ENCODE measurements at regions not wholly inside any gene's neighbourhood (a gene's known extent, or its start where the extent isn't known, plus 50 kb on each side); places are given as distances from the start of the nearest gene placed in this dataset.

- Histone ChIP-seq H3K4me3 (ENCODE audit: low read depth in 1 of 2, low read length in 2 of 2) (no peak overlapping the region), H3K27ac (ENCODE audit: low read depth in 2 of 2, low read length in 1 of 2) (no peak overlapping the region), H3K27me3 (ENCODE audit: control insufficient read depth in 1 of 2, insufficient read depth in 2 of 2, low read length in 2 of 2) (no peaks in the 10 kb centered on the region), H3K4me1 (ENCODE audit: control insufficient read depth in 2 of 2, insufficient read depth in 2 of 2, low read length in 1 of 2) (no peaks in the 10 kb centered on the region), H3K9me3 (ENCODE audit: control insufficient read depth in 2 of 2, insufficient read depth in 1 of 2, low read depth in 1 of 2, low read length in 1 of 2) (no peaks in the 10 kb centered on the region), H3K36me3 (ENCODE audit: control insufficient read depth in 2 of 2, insufficient read depth in 2 of 2, low read length in 1 of 2) (no peaks in the 10 kb centered on the region)
- WGBS, 2 donors = 60 to 77% methylated on average over 3 of the region's 3 CpGs
Measured at GRCh38 chr3:3556078-3556477, 243.2 kb upstream of the LRRN1 start.

GRCh38 chr3:3553236-3553635, 246.0 kb upstream of the LRRN1 start:
- H3K27ac ChIP-seq (ENCODE audit: low read depth in 2 of 2, low read length in 1 of 2) = no peak overlapping the region
- H3K27me3 ChIP-seq (ENCODE audit: control insufficient read depth in 1 of 2, insufficient read depth in 2 of 2, low read length in 2 of 2) = no peaks in the 10 kb centered on the region
- H3K36me3 ChIP-seq (ENCODE audit: control insufficient read depth in 2 of 2, insufficient read depth in 2 of 2, low read length in 1 of 2) = no peaks in the 10 kb centered on the region
- H3K4me3 ChIP-seq (ENCODE audit: low read depth in 1 of 2, low read length in 2 of 2) = no peak overlapping the region
- H3K4me1 ChIP-seq (ENCODE audit: control insufficient read depth in 2 of 2, insufficient read depth in 2 of 2, low read length in 1 of 2) = no peaks in the 10 kb centered on the region
- no peaks in the 10 kb centered on the region for H3K9me3 ChIP-seq (ENCODE audit: control insufficient read depth in 2 of 2, insufficient read depth in 1 of 2, low read depth in 1 of 2, low read length in 1 of 2)
- WGBS, 2 donors = 91 to 92% methylated on average over 6 of the region's 6 CpGs

DNA sequence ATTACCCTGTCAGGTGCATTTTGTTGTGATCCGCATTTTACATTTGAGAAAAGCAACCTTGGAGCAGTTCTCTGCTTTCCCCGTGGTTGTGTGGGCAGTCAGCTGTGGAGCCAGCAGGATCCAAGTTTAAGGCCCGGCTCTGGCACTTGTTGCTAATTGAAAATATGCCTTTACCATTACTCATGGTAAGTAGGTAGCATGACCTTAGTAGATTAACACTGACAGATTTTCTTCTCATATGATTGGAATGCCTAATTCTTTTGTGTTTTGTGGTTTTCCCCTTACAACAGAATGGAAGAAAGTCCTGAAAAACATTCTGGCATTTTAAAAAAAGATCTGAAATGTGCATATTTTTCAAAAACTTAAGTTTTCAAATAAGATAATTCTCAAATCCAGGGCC, 246.5 kb upstream of the LRRN1 start:
- H3K27ac ChIP-seq (ENCODE audit: low read depth in 2 of 2, low read length in 1 of 2) = no peak overlapping the region
- no peaks in the 10 kb centered on the region for H3K9me3 ChIP-seq (ENCODE audit: control insufficient read depth in 2 of 2, insufficient read depth in 1 of 2, low read depth in 1 of 2, low read length in 1 of 2)
- 75 to 77% methylated on average over 3 of the region's 3 CpGs for WGBS, 2 donors
- H3K27me3 ChIP-seq (ENCODE audit: control insufficient read depth in 1 of 2, insufficient read depth in 2 of 2, low read length in 2 of 2) = no peaks in the 10 kb centered on the region
- H3K36me3 ChIP-seq (ENCODE audit: control insufficient read depth in 2 of 2, insufficient read depth in 2 of 2, low read length in 1 of 2) = no peaks in the 10 kb centered on the region
- H3K4me3 ChIP-seq (ENCODE audit: low read depth in 1 of 2, low read length in 2 of 2) = no peak overlapping the region
- no peaks in the 10 kb centered on the region for H3K4me1 ChIP-seq (ENCODE audit: control insufficient read depth in 2 of 2, insufficient read depth in 2 of 2, low read length in 1 of 2)

DNA sequence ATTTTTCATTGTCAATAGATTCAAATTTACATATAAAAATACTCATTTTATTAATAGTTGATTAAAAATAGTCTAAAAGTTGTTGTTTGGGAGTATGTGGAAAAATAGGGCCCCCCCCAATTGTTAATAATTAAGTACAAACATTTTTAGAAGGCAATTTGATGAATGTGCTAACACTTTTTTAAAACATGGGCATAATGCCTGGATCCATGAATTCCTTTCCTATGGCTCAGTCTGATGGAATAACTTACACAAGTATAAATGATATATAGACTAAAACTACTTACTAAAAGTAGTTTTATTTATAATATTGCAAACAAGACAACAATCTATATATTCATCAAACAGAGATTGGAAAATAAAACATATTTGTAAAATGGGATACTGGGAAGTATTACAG, 247.2 kb upstream of the LRRN1 start:
- H3K4me3 ChIP-seq (ENCODE audit: low read depth in 1 of 2, low read length in 2 of 2) = no peak overlapping the region
- no peaks in the 10 kb centered on the region for H3K9me3 ChIP-seq (ENCODE audit: control insufficient read depth in 2 of 2, insufficient read depth in 1 of 2, low read depth in 1 of 2, low read length in 1 of 2)
- no peaks in the 10 kb centered on the region for H3K4me1 ChIP-seq (ENCODE audit: control insufficient read depth in 2 of 2, insufficient read depth in 2 of 2, low read length in 1 of 2)
- no peak overlapping the region for H3K27ac ChIP-seq (ENCODE audit: low read depth in 2 of 2, low read length in 1 of 2)
- H3K27me3 ChIP-seq (ENCODE audit: control insufficient read depth in 1 of 2, insufficient read depth in 2 of 2, low read length in 2 of 2) = no peaks in the 10 kb centered on the region
- H3K36me3 ChIP-seq (ENCODE audit: control insufficient read depth in 2 of 2, insufficient read depth in 2 of 2, low read length in 1 of 2) = no peaks in the 10 kb centered on the region

DNA sequence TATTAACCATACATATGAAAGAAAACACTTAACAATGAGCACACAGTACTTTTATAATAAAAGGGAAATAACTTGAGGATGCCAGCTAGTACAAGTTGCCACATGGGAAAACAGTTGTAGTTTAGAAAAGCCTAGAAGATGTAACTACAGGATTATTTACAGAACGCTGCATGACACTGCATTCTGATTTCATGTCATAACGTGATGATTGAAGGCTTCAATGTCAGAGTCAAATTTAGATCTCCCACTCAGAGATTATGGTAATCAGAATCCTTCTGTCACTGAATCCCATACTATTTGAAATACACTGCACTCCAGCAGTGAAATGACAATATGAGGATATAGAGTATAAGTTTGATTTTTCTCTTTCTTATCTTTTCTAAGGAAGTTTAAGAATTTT, 253.9 kb upstream of the LRRN1 start:
- Histone ChIP-seq H3K36me3 (ENCODE audit: control insufficient read depth in 2 of 2, insufficient read depth in 2 of 2, low read length in 1 of 2) (no peaks in the 10 kb centered on the region), H3K27me3 (ENCODE audit: control insufficient read depth in 1 of 2, insufficient read depth in 2 of 2, low read length in 2 of 2) (no peaks in the 10 kb centered on the region), H3K27ac (ENCODE audit: low read depth in 2 of 2, low read length in 1 of 2) (no peak overlapping the region), H3K4me3 (ENCODE audit: low read depth in 1 of 2, low read length in 2 of 2) (no peak overlapping the region), H3K9me3 (ENCODE audit: control insufficient read depth in 2 of 2, insufficient read depth in 1 of 2, low read depth in 1 of 2, low read length in 1 of 2) (no peaks in the 10 kb centered on the region), H3K4me1 (ENCODE audit: control insufficient read depth in 2 of 2, insufficient read depth in 2 of 2, low read length in 1 of 2) (no peaks in the 10 kb centered on the region)
- WGBS, 2 donors = 63 to 70% methylated on average over 2 of the region's 2 CpGs

DNA sequence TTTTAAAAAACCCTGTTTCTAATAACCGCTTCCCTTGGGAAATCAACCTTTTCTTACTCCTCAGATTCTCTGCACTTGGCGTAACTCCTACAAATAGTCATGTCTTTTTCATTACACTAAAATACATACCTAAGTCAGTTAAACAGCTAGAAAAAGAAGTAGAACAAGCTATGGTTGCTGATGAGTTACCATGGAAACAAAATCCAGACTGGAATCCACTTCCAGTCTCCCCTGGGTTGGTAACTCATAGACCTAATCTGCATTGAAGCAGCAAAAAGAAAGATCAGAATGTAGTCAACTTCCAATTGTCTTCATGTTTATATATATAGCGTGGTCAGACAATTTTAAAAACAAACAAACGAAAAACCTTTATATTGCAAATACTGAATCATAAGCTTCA, 260.8 kb upstream of the LRRN1 start:
- Histone ChIP-seq H3K4me1 (ENCODE audit: control insufficient read depth in 2 of 2, insufficient read depth in 2 of 2, low read length in 1 of 2) (no peaks in the 10 kb centered on the region), H3K36me3 (ENCODE audit: control insufficient read depth in 2 of 2, insufficient read depth in 2 of 2, low read length in 1 of 2) (no peaks in the 10 kb centered on the region), H3K4me3 (ENCODE audit: low read depth in 1 of 2, low read length in 2 of 2) (no peak overlapping the region), H3K27me3 (ENCODE audit: control insufficient read depth in 1 of 2, insufficient read depth in 2 of 2, low read length in 2 of 2) (no peaks in the 10 kb centered on the region), H3K27ac (ENCODE audit: low read depth in 2 of 2, low read length in 1 of 2) (no peak overlapping the region), H3K9me3 (ENCODE audit: control insufficient read depth in 2 of 2, insufficient read depth in 1 of 2, low read depth in 1 of 2, low read length in 1 of 2) (peaks cover 0 to 3% of the 10 kb centered on the region in 2 donors)
- WGBS, 2 donors = 92% methylated on average over 4 of the region's 4 CpGs

DNA sequence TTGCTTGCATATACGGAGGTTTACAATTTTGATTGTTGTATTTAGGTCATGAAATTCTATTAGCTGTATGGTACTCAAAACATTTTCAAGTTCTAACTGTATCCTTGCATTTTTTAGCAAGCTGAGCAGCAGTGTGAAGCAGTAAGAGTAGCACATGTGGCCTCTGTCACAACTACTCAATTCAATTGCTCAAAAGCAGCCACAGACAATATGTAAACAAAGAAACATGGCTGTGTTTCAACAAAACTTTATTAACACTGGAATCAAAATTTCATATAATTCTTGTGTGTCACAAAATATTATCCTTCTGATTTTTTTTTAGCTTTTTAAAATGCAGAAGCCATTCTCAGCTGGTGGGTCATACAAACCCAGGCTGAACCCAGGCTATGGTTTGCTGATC, 266.7 kb upstream of the LRRN1 start:
- H3K27me3 ChIP-seq (ENCODE audit: control insufficient read depth in 1 of 2, insufficient read depth in 2 of 2, low read length in 2 of 2) = no peaks in the 10 kb centered on the region
- peaks cover 0 to 3% of the 10 kb centered on the region in 2 donors for H3K9me3 ChIP-seq (ENCODE audit: control insufficient read depth in 2 of 2, insufficient read depth in 1 of 2, low read depth in 1 of 2, low read length in 1 of 2)
- H3K4me3 ChIP-seq (ENCODE audit: low read depth in 1 of 2, low read length in 2 of 2) = no peak overlapping the region
- no peaks in the 10 kb centered on the region for H3K36me3 ChIP-seq (ENCODE audit: control insufficient read depth in 2 of 2, insufficient read depth in 2 of 2, low read length in 1 of 2)
- no peaks in the 10 kb centered on the region for H3K4me1 ChIP-seq (ENCODE audit: control insufficient read depth in 2 of 2, insufficient read depth in 2 of 2, low read length in 1 of 2)
- H3K27ac ChIP-seq (ENCODE audit: low read depth in 2 of 2, low read length in 1 of 2) = no peak overlapping the region
- 59 to 61% methylated on average over 1 of the region's 1 CpG for WGBS, 2 donors

DNA sequence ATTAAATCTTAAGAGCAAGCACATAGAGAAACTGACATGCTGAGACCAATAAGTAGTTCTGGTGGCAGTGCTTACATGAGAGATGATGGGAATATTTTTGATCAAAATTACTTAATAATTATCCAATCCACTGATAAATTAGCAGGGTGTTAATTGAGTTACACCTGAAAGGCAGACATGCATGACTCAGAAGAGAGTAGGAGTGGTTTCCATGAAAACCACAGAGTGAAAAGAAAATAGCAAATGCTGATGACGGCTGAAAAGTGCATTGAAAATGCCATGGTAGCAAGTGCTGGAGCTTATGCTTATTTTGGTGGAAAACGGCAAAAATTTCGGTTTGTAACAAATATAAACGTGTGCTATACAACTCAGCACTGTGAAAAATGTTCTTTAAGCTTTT, 267.8 kb upstream of the LRRN1 start:
- Histone ChIP-seq H3K36me3 (ENCODE audit: control insufficient read depth in 2 of 2, insufficient read depth in 2 of 2, low read length in 1 of 2) (no peaks in the 10 kb centered on the region), H3K27me3 (ENCODE audit: control insufficient read depth in 1 of 2, insufficient read depth in 2 of 2, low read length in 2 of 2) (no peaks in the 10 kb centered on the region), H3K4me1 (ENCODE audit: control insufficient read depth in 2 of 2, insufficient read depth in 2 of 2, low read length in 1 of 2) (no peaks in the 10 kb centered on the region), H3K4me3 (ENCODE audit: low read depth in 1 of 2, low read length in 2 of 2) (no peak overlapping the region), H3K27ac (ENCODE audit: low read depth in 2 of 2, low read length in 1 of 2) (no peak overlapping the region), H3K9me3 (ENCODE audit: control insufficient read depth in 2 of 2, insufficient read depth in 1 of 2, low read depth in 1 of 2, low read length in 1 of 2) (no peaks in the 10 kb centered on the region)
- WGBS, 2 donors = 69 to 75% methylated on average over 4 of the region's 4 CpGs

GRCh38 chr3:3519266-3519665, 280.0 kb upstream of the LRRN1 start:
- Histone ChIP-seq H3K27me3 (ENCODE audit: control insufficient read depth in 1 of 2, insufficient read depth in 2 of 2, low read length in 2 of 2) (no peaks in the 10 kb centered on the region), H3K9me3 (ENCODE audit: control insufficient read depth in 2 of 2, insufficient read depth in 1 of 2, low read depth in 1 of 2, low read length in 1 of 2) (no peaks in the 10 kb centered on the region), H3K27ac (ENCODE audit: low read depth in 2 of 2, low read length in 1 of 2) (no peak overlapping the region), H3K36me3 (ENCODE audit: control insufficient read depth in 2 of 2, insufficient read depth in 2 of 2, low read length in 1 of 2) (no peaks in the 10 kb centered on the region), H3K4me3 (ENCODE audit: low read depth in 1 of 2, low read length in 2 of 2) (no peak overlapping the region), H3K4me1 (ENCODE audit: control insufficient read depth in 2 of 2, insufficient read depth in 2 of 2, low read length in 1 of 2) (no peaks in the 10 kb centered on the region)
- 84 to 86% methylated on average over 2 of the region's 2 CpGs for WGBS, 2 donors

- Histone ChIP-seq H3K4me3 (ENCODE audit: low read depth in 1 of 2, low read length in 2 of 2) (no peak overlapping the region), H3K36me3 (ENCODE audit: control insufficient read depth in 2 of 2, insufficient read depth in 2 of 2, low read length in 1 of 2) (no peaks in the 10 kb centered on the region), H3K4me1 (ENCODE audit: control insufficient read depth in 2 of 2, insufficient read depth in 2 of 2, low read length in 1 of 2) (no peaks in the 10 kb centered on the region), H3K9me3 (ENCODE audit: control insufficient read depth in 2 of 2, insufficient read depth in 1 of 2, low read depth in 1 of 2, low read length in 1 of 2) (no peaks in the 10 kb centered on the region), H3K27me3 (ENCODE audit: control insufficient read depth in 1 of 2, insufficient read depth in 2 of 2, low read length in 2 of 2) (no peaks in the 10 kb centered on the region), H3K27ac (ENCODE audit: low read depth in 2 of 2, low read length in 1 of 2) (no peak overlapping the region)
- 86 to 89% methylated on average over 4 of the region's 4 CpGs for WGBS, 2 donors
Measured at GRCh38 chr3:3516996-3517395, 282.2 kb upstream of the LRRN1 start.

Data from esophagus (tissue), 2 donors.